Endothelial cell of umbilical vein (primary cell): ENCODE measurements at regions not wholly inside any gene's neighbourhood (a gene's known extent, or its start where the extent isn't known, plus 50 kb on each side); places are given as distances from the start of the nearest gene placed in this dataset.

Source experiments
- BruUV-seq: library from RNA; stranded (reverse); fragments of 400-500 nt; replicated peaks from 2 replicates; lab custom pipeline; 2021; lab: Mats Ljungman, UMichigan
- CTCF ChIA-PET: fragments of 300-600, 350-600 bp; sonication (Branson Sonifier 250); formaldehyde crosslinking; loops from one replicate; lab custom pipeline; 2021; ENCODE audit warnings: antibody characterized with exemption, inconsistent platforms; lab: Charles Lee
- POLR2A ChIA-PET: fragments of 300-600, 350-600 bp; sonication (Branson Sonifier 250); formaldehyde crosslinking; loops from one replicate; lab custom pipeline; 2021; ENCODE audit warnings: antibody characterized with exemption, inconsistent platforms; lab: Charles Lee
- DNase-seq: peaks from one replicate; pipeline ENCODE4 v3.0.0-alpha.2; 2011; ENCODE audit warnings: low read depth, low spot score
- FAIRE-seq: peaks from 2 replicates; lab custom pipeline; 2011; peaks lifted over from hg19 to GRCh38; lab: Jason Lieb, UNC
- H2AFZ ChIP-seq: 2 replicates; pipeline ENCODE4 v1.6.0; 2012; ENCODE audit warnings: low read depth, low read length, control low read depth, inconsistent platforms
- H3K27ac ChIP-seq: 2 replicates; pipeline ENCODE4 v1.5.1; 2011; ENCODE audit warnings: low read depth, mild to moderate bottlenecking, control low read depth, low read length, moderate library complexity; ENCODE audit not compliant: insufficient read depth
- H3K27me3 ChIP-seq, 2 experiments: 2 replicates each; pipeline versions ENCODE4 v1.6.0 to v1.6.1; 2011; ENCODE audit warnings: low read length in 2 of 2, mixed read lengths in 1 of 2; ENCODE audit not compliant: control insufficient read depth in 2 of 2, insufficient read depth in 2 of 2
- H3K36me3 ChIP-seq, 2 experiments: 2 replicates in 1 of 2; 3 replicates in 1 of 2; pipeline ENCODE4 v1.5.1; 2011; ENCODE audit warnings: low read length in 2 of 2, mild to moderate bottlenecking in 1 of 2, moderate library complexity in 1 of 2; ENCODE audit not compliant: control insufficient read depth in 2 of 2, insufficient read depth in 2 of 2; ENCODE audit errors: extremely low read depth in 1 of 2
- H3K4me1 ChIP-seq: 3 replicates; pipeline ENCODE4 v1.5.1; 2011; ENCODE audit warnings: mild to moderate bottlenecking, low read length; ENCODE audit not compliant: control insufficient read depth, insufficient read depth; ENCODE audit errors: extremely low read depth
- H3K4me2 ChIP-seq: 2 replicates; pipeline ENCODE4 v1.6.1; 2011; ENCODE audit warnings: low read length, control low read depth, mixed read lengths; ENCODE audit not compliant: insufficient read depth
- H3K4me3 ChIP-seq, 3 experiments: fragments of 200-600 bp in 1 of 3; sonication (generic), shearing (Covaris generic) in 1 of 3; replicated peaks in 1 of 3; 2 replicates each; pipeline ENCODE4 v1.5.1; 2011 to 2016; ENCODE audit warnings: control low read depth in 3 of 3, low read length in 3 of 3, mild to moderate bottlenecking in 2 of 3, inconsistent platforms in 1 of 3, low read depth in 1 of 3, moderate library complexity in 1 of 3; ENCODE audit not compliant: insufficient read depth in 1 of 3
- H3K79me2 ChIP-seq: 2 replicates; pipeline ENCODE4 v1.6.0; 2012; ENCODE audit warnings: low read length, inconsistent platforms; ENCODE audit not compliant: control insufficient read depth, insufficient read depth
- H3K9ac ChIP-seq: replicated peaks from 2 replicates; pipeline ENCODE3; 2011; ENCODE audit warnings: low read length, control low read depth; ENCODE audit not compliant: insufficient read depth; ENCODE audit errors: extremely low read depth
- H3K9me1 ChIP-seq: replicated peaks from 3 replicates; pipeline ENCODE4 v1.6.0; 2011; ENCODE audit warnings: mild to moderate bottlenecking, low read length; ENCODE audit not compliant: control insufficient read depth, insufficient read depth; ENCODE audit errors: extremely low read depth
- H3K9me3 ChIP-seq: replicated peaks from 2 replicates; pipeline ENCODE4 v1.5.1; 2012; ENCODE audit warnings: low read length, inconsistent platforms; ENCODE audit not compliant: control insufficient read depth, insufficient read depth
- H4K20me1 ChIP-seq: replicated peaks from 2 replicates; pipeline ENCODE3; 2011; ENCODE audit warnings: mild to moderate bottlenecking, low read length; ENCODE audit not compliant: control insufficient read depth, insufficient read depth; ENCODE audit errors: extremely low read depth
- CTCF ChIP-seq, 2 donors: IDR thresholded peaks; 1 replicate in 1 of 2; 2 replicates in 1 of 2; pipeline ENCODE4 v1.5.1; 2011; ENCODE audit warnings: low read length in 2 of 2, mild to moderate bottlenecking in 2 of 2, moderate library complexity in 2 of 2, control low read depth in 1 of 2, inconsistent platforms in 1 of 2, low read depth in 1 of 2; ENCODE audit not compliant: insufficient read depth in 1 of 2; ENCODE audit errors: extremely low read depth in 1 of 2
- EZH2 ChIP-seq: IDR thresholded peaks from 2 replicates; pipeline ENCODE4 v1.6.1; 2012; ENCODE audit warnings: borderline replicate concordance, low read depth, mild to moderate bottlenecking, moderate library complexity, low read length, inconsistent platforms; ENCODE audit not compliant: severe bottlenecking
- FOS ChIP-seq: IDR thresholded peaks from 2 replicates; pipeline ENCODE4 v1.6.1; 2011; ENCODE audit warnings: mild to moderate bottlenecking, low read length, moderate library complexity, borderline replicate concordance; ENCODE audit not compliant: insufficient read depth
- GATA2 ChIP-seq: IDR thresholded peaks from 2 replicates; pipeline ENCODE4 v1.7.0; 2011; ENCODE audit warnings: low read depth, mild to moderate bottlenecking, moderate library complexity, mixed read lengths, low read length; ENCODE audit not compliant: insufficient read length, insufficient read depth
- JUN ChIP-seq: IDR thresholded peaks from 2 replicates; pipeline ENCODE4 v1.6.1; 2011; ENCODE audit warnings: borderline replicate concordance, low read depth; ENCODE audit not compliant: insufficient read length, insufficient read depth
- MYC ChIP-seq: IDR thresholded peaks from one replicate; pipeline ENCODE4 v1.6.1; 2011; ENCODE audit warnings: mild to moderate bottlenecking, low read depth, low read length
- POLR2A ChIP-seq: IDR thresholded peaks from 2 replicates; pipeline ENCODE4 v1.6.1; 2012; ENCODE audit warnings: low read depth, mild to moderate bottlenecking, control low read depth, low read length
- POLR2AphosphoS5 ChIP-seq: IDR thresholded peaks from 2 replicates; pipeline ENCODE4 v1.6.1; 2012; ENCODE audit warnings: low read depth, mild to moderate bottlenecking, control low read depth, low read length, moderate library complexity; ENCODE audit not compliant: insufficient read depth
- dilution Hi-C: fragments of 300-500 bp; cut with MboI; formaldehyde crosslinking; loops from one replicate; pipeline ENCODE4 v1.15.0; 2019; ENCODE audit warnings: low sequenced_read_pairs; ENCODE audit not compliant: extremely low pct_ligation_motif_present
- intact Hi-C: fragments of 100-400 bp; cut with micrococcal nuclease; formaldehyde crosslinking; loops from one replicate; pipeline ENCODE4 v1.10.0; 2022
- TF ChIP-seq, protein P1 (sequence below): IDR thresholded peaks from 2 replicates; pipeline ENCODE4 v1.6.1; 2011; ENCODE audit not compliant: insufficient read depth, insufficient read length

DNA sequence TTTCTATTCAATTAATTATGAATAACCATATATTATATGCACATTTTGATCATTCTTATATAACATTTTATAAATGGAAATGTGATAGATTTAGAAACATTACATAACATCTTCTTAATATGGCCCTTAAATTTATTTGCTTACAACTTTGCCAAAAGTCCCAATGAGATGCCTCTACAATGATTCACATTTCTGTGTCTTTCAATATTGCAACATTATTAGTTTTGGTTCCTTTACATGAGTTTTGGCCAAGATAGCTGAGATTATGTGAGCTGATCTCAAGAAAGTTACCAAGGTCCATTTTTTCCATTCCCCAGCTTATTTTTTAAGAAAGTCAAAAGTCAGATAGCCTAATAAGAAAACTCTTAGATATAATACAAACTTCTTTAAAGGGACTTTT is 361.2 kb downstream of the PCDH7 start:
- no peak overlapping the region for H3K27ac ChIP-seq
- BruUV-seq, result no TSS peak
- DNase-seq (no peak), FAIRE-seq (no peak)
- H3K4me3 ChIP-seq, result no peak overlapping the region
- dilution Hi-C loops (no loop called here), intact Hi-C loops (loop anchor here (10.0 kb wide), 1 partner anchor 547 kb away; no protein-coding TSS in a partner anchor)
- H3K36me3 ChIP-seq, result no peaks in the 10 kb centered on the region
- H4K20me1 ChIP-seq, result no peaks in the 10 kb centered on the region
- H2AFZ ChIP-seq, result no peak overlapping the region
- no peaks in the 10 kb centered on the region for H3K79me2 ChIP-seq
- no peaks in the 10 kb centered on the region for H3K9me3 ChIP-seq
- no peaks in the 10 kb centered on the region for H3K9me1 ChIP-seq
- H3K27me3 ChIP-seq, result no peaks in the 10 kb centered on the region
- H3K4me1 ChIP-seq, result peaks cover 14% of the 10 kb centered on the region
- no peak overlapping the region for H3K4me2 ChIP-seq
- no peak overlapping the region for H3K9ac ChIP-seq
- TF ChIP-seq JUN (no peak), CTCF (IDR thresholded peaks at IDR 0.05; ENCODE audit: extremely low read depth in 1 of 2, insufficient read depth in 1 of 2, low read depth in 1 of 2, low read length in 2 of 2) (no peak), MYC (no peak), EZH2 (no peak), POLR2AphosphoS5 (no peak), FOS (no peak), GATA2 (no peak), POLR2A (no peak)
- TF ChIP-seq, protein P1, sequence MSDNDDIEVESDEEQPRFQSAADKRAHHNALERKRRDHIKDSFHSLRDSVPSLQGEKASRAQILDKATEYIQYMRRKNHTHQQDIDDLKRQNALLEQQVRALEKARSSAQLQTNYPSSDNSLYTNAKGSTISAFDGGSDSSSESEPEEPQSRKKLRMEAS, result no peak
- POLR2A ChIA-PET, result no interaction called here
- CTCF ChIA-PET, result interaction anchor here (0.9 to 2.9 kb wide), 3 partner anchors 10 to 30 kb away, joined by 3 to 6 read pairs (median 3); no protein-coding TSS in a partner anchor
